ENCODE measurements at regions not wholly inside any gene's neighbourhood (a gene's known extent, or its start where the extent isn't known, plus 50 kb on each side); places are given as distances from the start of the nearest gene placed in this dataset.

- no TSS peak for BruUV-seq (replicated peaks)
- no peak overlapping the region for H2AFZ ChIP-seq (ENCODE audit: low read depth, low read length)
- POLR2A ChIA-PET = no interaction called here
- H4K20me1 ChIP-seq (replicated peaks; ENCODE audit: control insufficient read depth, extremely low read depth, insufficient read depth, low read length) = no peaks in the 10 kb centered on the region
- no peaks in the 10 kb centered on the region for H3K4me1 ChIP-seq (ENCODE audit: control insufficient read depth, extremely low read depth, insufficient read depth, low read length)
- H3K27me3 ChIP-seq (ENCODE audit: control insufficient read depth in 2 of 2, insufficient read depth in 2 of 2, low read length in 2 of 2) = no peaks in the 10 kb centered on the region
- H3K4me3 ChIP-seq (replicated peaks in 1 of 3; ENCODE audit: insufficient read depth in 1 of 3, low read depth in 1 of 3, low read length in 3 of 3) = no peak overlapping the region
- intact Hi-C loops (cut with micrococcal nuclease) = no loop called here
- H3K9me3 ChIP-seq (replicated peaks; ENCODE audit: control insufficient read depth, insufficient read depth, low read length) = no peaks in the 10 kb centered on the region
- H3K4me2 ChIP-seq (ENCODE audit: insufficient read depth, low read length) = no peak overlapping the region
- dilution Hi-C loops (cut with MboI; ENCODE audit: extremely low pct_ligation_motif_present, low sequenced_read_pairs) = no loop called here
- no peak for FAIRE-seq
- no peaks in the 10 kb centered on the region for H3K9me1 ChIP-seq (replicated peaks; ENCODE audit: control insufficient read depth, extremely low read depth, insufficient read depth, low read length)
- DNase-seq (ENCODE audit: low read depth, low spot score) = no peak
- H3K27ac ChIP-seq (ENCODE audit: insufficient read depth, low read depth, low read length) = no peak overlapping the region
- TF ChIP-seq POLR2AphosphoS5 (IDR thresholded peaks at IDR 0.05; ENCODE audit: insufficient read depth, low read depth, low read length) (no peak), FOS (IDR thresholded peaks at IDR 0.05; ENCODE audit: borderline replicate concordance, insufficient read depth, low read length) (no peak), GATA2 (IDR thresholded peaks at IDR 0.05; ENCODE audit: insufficient read depth, insufficient read length, low read depth, low read length) (no peak)
- CTCF ChIA-PET = no interaction called here
- no peak overlapping the region for H3K9ac ChIP-seq (replicated peaks; ENCODE audit: extremely low read depth, insufficient read depth, low read length)
- no peaks in the 10 kb centered on the region for H3K36me3 ChIP-seq (ENCODE audit: control insufficient read depth in 2 of 2, extremely low read depth in 1 of 2, insufficient read depth in 2 of 2, low read length in 2 of 2)
- H3K79me2 ChIP-seq (ENCODE audit: control insufficient read depth, insufficient read depth, low read length) = no peaks in the 10 kb centered on the region
Observed at GRCh38 chrX:22481436-22481835, 208.7 kb downstream of the CBLL2 start.

GRCh38 chrX:22486296-22486695 is 213.6 kb downstream of the CBLL2 start:
- Histone ChIP-seq H3K9me1 (replicated peaks; ENCODE audit: control insufficient read depth, extremely low read depth, insufficient read depth, low read length) (no peaks in the 10 kb centered on the region), H4K20me1 (replicated peaks; ENCODE audit: control insufficient read depth, extremely low read depth, insufficient read depth, low read length) (no peaks in the 10 kb centered on the region), H3K4me1 (ENCODE audit: control insufficient read depth, extremely low read depth, insufficient read depth, low read length) (no peaks in the 10 kb centered on the region), H3K27me3 (ENCODE audit: control insufficient read depth in 2 of 2, insufficient read depth in 2 of 2, low read length in 2 of 2) (no peaks in the 10 kb centered on the region), H3K79me2 (ENCODE audit: control insufficient read depth, insufficient read depth, low read length) (no peaks in the 10 kb centered on the region), H3K36me3 (ENCODE audit: control insufficient read depth in 2 of 2, extremely low read depth in 1 of 2, insufficient read depth in 2 of 2, low read length in 2 of 2) (no peaks in the 10 kb centered on the region), H3K9me3 (replicated peaks; ENCODE audit: control insufficient read depth, insufficient read depth, low read length) (no peaks in the 10 kb centered on the region), H3K4me2 (ENCODE audit: insufficient read depth, low read length) (no peak overlapping the region), H3K27ac (ENCODE audit: insufficient read depth, low read depth, low read length) (no peak overlapping the region), H3K9ac (replicated peaks; ENCODE audit: extremely low read depth, insufficient read depth, low read length) (no peak overlapping the region), H3K4me3 (replicated peaks in 1 of 3; ENCODE audit: insufficient read depth in 1 of 3, low read depth in 1 of 3, low read length in 3 of 3) (no peak overlapping the region), H2AFZ (ENCODE audit: low read depth, low read length) (no peak overlapping the region)
- intact Hi-C loops (cut with micrococcal nuclease) (no loop called here), dilution Hi-C loops (cut with MboI; ENCODE audit: extremely low pct_ligation_motif_present, low sequenced_read_pairs) (no loop called here)
- POLR2A ChIA-PET = no interaction called here
- BruUV-seq (replicated peaks) = no TSS peak
- FAIRE-seq (no peak), DNase-seq (ENCODE audit: low read depth, low spot score) (no peak)
- no peak for TF ChIP-seq MYC (IDR thresholded peaks at IDR 0.05; ENCODE audit: low read depth, low read length)
- no peak for TF ChIP-seq CTCF (IDR thresholded peaks at IDR 0.05; ENCODE audit: extremely low read depth in 1 of 2, insufficient read depth in 1 of 2, low read depth in 1 of 2, low read length in 2 of 2)
- TF ChIP-seq JUN (IDR thresholded peaks at IDR 0.05; ENCODE audit: borderline replicate concordance, insufficient read depth, insufficient read length, low read depth) = no peak
- CTCF ChIA-PET = interaction anchor here (1.2 kb wide), 1 partner anchor 262 kb away, joined by 3 read pairs; no protein-coding TSS in a partner anchor
